ENCODE measurements at regions not wholly inside any gene's neighbourhood (a gene's known extent, or its start where the extent isn't known, plus 50 kb on each side); places are given as distances from the start of the nearest gene placed in this dataset.
"Not testable (repeated sequence)": the region's sequence is repeated elsewhere in the genome, so short reads cannot be mapped to it uniquely, and the experiment has no call there.

GRCh38 chr9:61330342-61331092 is 140.7 kb downstream of the SPATA31A7 start:
- TF ChIP-seq POLR2A, CTCF (IDR thresholded peaks at IDR 0.05): not testable (repeated sequence)
